HG03064 (cell line): ENCODE measurements at regions not wholly inside any gene's neighbourhood (a gene's known extent, or its start where the extent isn't known, plus 50 kb on each side); places are given as distances from the start of the nearest gene placed in this dataset.

Experiments
- ATAC-seq: cut with Tn5 transposase; IDR thresholded peaks from one replicate; pipeline ENCODE4 v1.9.1; 2021; ENCODE audit warnings: low read depth; ENCODE audit not compliant: unreplicated experiment

GRCh38 chr18:39635966-39636365 is 2070.4 kb upstream of the CELF4 start:
- ATAC-seq = no peak

DNA sequence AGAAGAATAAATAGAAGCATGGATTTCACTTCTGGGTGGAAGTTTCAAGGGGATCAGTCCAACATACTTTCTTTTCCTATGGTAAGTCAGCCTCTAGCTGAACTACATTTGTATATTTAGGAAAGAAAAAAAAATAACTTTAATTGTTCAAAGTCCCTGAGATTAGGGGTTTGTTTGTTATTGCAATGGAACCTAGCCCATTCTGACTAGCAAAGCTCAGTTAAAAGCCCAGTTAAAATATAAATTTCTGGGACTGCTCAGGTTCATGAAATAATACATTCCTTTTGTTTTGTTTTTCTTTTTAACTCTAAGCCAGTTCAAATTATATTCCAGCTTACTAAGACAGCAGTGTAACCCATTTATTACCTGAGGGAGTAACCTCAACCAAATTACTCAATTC is 2069.6 kb upstream of the CELF4 start:
- no peak for ATAC-seq

GRCh38 chr18:39627936-39628335 is 2062.3 kb upstream of the CELF4 start:
- ATAC-seq = no peak

DNA sequence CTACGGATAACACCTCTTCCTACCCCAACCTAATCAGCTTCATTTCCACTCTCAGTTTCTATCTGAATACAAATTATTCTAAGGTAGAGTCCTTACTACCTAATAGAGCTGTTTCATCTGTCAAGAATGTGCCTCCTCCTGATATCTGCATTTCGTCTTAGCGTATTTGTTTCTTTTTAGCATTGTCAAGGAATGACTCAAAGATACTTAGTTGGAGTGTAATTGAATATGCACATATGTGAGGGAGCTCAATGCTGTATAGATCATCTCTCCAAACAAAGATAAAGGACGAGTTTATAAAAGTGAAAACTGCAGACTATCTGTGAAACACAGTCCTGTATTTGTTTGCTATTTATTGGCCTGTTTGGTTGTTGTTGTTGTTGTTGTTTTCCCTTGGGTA is 2059.4 kb upstream of the CELF4 start:
- no peak for ATAC-seq

DNA sequence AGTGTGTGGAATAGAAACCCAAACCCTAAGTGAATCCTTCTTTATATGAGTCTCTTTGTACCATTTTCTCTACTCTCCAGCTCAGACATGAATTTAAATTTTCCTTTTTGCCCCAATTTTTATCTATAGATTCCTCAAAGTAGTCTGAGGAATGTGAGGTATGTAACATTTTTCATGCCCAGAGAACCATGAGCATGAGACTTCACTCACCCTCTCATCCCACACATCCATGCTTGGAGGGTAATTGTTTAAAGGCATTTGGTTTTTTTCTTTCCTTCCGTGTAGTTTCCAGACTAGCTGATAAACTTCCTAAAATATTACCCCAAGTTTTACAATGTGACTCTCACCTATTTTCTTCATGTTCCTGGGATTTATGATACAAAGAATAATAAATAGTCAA is 2056.8 kb upstream of the CELF4 start:
- ATAC-seq = no peak

GRCh38 chr18:39620551-39621168 is 2055.1 kb upstream of the CELF4 start:
- no peak for ATAC-seq

- no peak for ATAC-seq
Measured at GRCh38 chr18:39618265-39619003, 2052.8 kb upstream of the CELF4 start.

DNA sequence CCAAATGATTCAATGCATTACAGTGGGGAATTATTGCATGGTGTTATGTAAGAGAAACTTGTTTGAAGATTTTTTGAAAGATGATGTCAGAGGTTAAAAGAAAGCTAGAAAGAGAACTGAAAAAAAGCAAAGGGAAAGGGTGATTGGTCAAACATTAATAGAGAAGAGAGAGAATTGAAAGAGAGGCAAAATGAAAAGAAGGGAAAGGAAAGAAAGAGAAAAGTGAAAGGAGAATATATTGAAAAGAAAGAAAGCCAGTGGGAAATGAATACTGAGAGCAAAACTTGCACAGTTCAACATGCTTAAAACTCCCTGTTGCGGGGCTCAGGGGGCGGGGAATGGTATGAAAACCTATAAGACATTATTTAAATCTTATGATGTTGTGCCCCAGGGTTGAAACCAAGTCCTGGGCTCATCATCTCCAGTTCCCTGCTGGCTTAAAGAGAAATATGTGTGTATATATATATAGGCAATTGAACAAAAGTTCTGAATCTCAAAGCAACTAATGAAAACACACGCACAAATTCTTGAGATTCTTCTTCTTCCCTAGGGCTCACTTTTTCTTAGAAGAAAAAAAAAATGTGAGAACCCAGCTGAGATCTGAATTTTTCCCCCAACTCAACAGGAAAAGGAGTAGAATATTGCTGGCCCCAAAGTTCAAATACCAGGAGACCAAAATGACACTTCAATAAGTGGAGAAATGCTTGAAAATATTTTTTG is 2045.9 kb upstream of the CELF4 start:
- ATAC-seq = no peak

DNA sequence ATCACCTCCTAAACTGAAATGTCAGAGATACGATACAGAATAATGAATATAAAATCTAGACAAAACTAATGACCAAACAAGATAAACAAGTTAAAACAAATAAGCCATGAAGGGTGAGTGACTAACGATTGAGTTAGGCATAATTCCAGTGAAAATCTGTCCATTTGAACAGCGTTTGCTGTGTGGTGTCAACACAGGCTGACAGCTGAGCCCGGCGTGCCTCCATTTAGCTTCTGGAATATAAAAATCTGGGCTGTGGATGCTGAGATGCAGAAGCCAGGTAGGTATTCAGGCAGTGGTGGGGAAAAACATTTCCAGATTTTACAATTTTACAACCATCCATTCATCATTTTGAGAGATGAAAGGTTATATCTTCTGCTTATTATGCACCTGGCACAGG is 2041.4 kb upstream of the CELF4 start:
- ATAC-seq = no peak

- ATAC-seq = no peak
Measured at GRCh38 chr18:39604836-39605235, 2039.2 kb upstream of the CELF4 start.

GRCh38 chr18:39602131-39602530 is 2036.5 kb upstream of the CELF4 start:
- ATAC-seq = no peak

DNA sequence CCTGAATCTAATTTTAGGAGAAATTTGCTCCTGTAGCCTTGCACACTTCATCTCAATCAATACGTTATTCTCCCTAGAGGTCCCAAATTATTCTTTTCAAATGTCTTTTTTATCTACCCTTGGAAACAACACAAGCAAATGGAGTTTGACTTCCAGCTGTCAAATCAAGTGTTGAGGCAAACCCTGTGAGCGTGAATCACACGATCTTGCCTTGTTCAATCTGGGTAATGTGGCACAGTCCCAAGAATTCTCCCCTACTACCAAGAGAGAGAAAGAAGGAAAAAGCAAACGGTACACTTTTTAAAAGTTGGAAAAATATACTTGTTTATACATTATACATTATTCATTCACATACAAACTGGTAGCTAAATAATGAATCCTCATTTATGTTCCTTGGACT is 2035.3 kb upstream of the CELF4 start:
- ATAC-seq = no peak

DNA sequence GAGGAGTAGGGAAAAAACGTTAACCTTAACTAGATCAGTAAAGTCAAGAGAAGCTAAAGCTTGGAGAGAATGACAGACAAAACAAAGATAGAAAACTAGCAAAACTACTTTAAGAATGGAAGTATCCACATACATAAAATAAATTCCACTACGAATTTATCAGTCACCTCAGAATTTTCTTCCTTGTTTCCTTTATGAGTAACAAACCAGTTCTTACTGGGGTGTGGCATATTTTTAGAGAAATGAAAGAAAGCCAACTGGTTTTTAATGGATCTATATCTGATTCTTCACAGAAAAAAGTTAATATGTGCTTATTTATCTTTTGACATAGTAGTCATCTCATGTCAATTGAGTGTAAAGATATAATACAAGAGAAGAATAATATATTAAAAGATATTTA is 2033.7 kb upstream of the CELF4 start:
- no peak for ATAC-seq

GRCh38 chr18:39596891-39597290 is 2031.3 kb upstream of the CELF4 start:
- ATAC-seq = no peak

GRCh38 chr18:39596221-39596620 is 2030.6 kb upstream of the CELF4 start:
- no peak for ATAC-seq

- no peak for ATAC-seq
Measured at GRCh38 chr18:39594206-39594605, 2028.6 kb upstream of the CELF4 start.

DNA sequence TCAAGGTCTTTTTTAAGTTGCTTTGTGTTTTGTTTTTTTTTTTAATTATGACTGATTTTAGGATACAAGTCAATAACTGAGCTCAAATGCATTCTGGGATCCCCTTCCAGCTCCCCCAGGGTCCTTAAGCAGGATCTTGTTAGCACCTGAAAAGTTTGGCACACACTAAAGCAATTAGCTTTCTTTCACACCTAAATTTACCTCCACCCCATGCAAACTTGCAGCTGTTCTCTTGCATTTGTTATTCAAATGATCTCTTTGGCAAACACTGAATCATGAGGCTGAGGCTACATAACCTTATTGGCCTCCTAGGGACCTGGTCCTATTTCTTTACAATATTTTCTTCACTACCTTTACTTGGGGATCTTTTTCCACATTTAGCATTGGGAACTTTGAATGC is 2026.1 kb upstream of the CELF4 start:
- no peak for ATAC-seq

DNA sequence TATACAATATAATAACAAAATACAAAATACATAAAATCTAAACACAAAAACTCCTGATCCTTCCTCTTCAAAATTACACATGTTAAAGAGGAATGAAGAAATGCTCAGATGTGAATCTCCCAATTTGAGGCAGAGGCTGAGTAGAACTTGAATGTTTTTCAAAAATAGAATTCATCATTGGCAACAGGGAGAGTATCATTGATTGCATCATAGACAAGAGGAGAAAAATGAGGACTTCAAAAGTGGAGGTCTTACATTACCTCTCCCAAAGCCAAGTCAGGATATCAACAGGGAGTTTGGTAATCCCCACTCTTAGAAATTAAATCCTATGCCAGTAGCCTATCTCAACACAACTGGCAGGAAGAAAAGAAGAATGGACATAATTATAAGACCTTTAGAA is 2023.9 kb upstream of the CELF4 start:
- no peak for ATAC-seq

DNA sequence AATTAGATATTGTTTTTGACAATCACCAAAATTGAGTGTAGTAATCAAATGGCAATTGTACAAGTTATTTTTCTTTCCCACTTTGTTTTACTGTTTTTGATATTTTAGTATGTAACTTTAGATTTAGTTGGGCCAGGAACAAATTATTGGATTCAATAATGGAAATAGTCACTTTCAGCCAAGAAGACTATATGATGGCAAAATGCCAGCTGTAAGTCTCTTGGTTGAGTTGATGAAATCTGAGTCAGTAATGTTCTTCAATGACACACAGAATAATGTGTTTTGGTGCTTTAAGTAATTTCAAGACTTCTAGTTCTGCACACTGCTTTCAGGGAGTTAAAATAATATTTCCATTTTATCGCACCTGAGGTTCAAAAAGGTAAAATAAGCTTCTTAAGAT is 2022.0 kb upstream of the CELF4 start:
- ATAC-seq = no peak

- no peak for ATAC-seq
Measured at GRCh38 chr18:39586741-39587140, 2021.1 kb upstream of the CELF4 start.

DNA sequence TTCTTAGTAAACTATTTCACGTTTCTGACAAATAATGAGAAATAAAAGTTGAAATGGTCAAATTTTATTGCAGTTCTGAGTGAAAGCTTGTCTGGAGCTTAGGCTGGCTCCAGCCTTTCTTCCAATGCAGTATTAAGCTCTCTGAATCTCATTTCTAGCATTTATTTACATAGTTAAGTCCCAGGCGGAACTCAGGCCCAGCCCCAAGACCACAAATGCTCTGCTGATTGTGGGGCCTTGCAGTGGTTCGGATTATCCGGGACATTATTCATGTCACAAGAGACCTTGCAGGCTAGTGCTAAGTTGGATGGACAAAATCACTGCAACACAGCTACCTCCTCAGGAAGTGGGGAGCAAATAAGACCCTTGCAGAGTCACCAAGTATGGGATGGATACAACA is 2009.3 kb upstream of the CELF4 start:
- no peak for ATAC-seq

DNA sequence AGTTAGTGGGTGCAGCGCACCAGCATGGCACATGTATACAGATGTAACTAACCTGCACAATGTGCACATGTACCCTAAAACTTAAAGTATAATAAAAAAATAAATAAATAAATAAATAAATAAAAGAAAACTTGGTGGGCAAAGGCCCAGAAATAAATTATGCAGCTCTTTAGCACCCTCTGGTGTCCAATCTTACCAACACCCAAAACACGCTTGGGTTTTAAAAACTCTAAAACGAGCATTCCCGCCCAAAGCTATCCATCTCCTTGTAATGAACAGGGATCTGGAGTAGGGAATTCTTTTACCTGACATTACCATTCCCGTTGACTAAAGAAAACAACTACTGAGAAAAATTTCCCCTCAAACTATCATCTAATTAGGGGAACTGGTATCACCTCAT is 2005.9 kb upstream of the CELF4 start:
- ATAC-seq = no peak
